Epithelial cell of prostate (primary cell): ENCODE measurements at regions not wholly inside any gene's neighbourhood (a gene's known extent, or its start where the extent isn't known, plus 50 kb on each side); places are given as distances from the start of the nearest gene placed in this dataset.
"Not testable (repeated sequence)": the region's sequence is repeated elsewhere in the genome, so short reads cannot be mapped to it uniquely, and the experiment has no call there.

ENCODE experiments used
- DNase-seq: peaks from one replicate; pipeline ENCODE4 v3.0.0-alpha.2; 2011; ENCODE audit warnings: low read depth, low spot score
- H3K27ac ChIP-seq: fragments of 450-650 bp; 2 replicates; pipeline ENCODE4 v1.5.1; 2017; ENCODE audit warnings: mild to moderate bottlenecking

- DNase-seq: no peak
- no peak overlapping the region for H3K27ac ChIP-seq
Observed at GRCh38 chr2:207427986-207428385, 101.8 kb upstream of the CREB1 start.

GRCh38 chr2:207428573-207428972, 101.2 kb upstream of the CREB1 start:
- no peak for DNase-seq
- H3K27ac ChIP-seq: no peak overlapping the region

GRCh38 chr2:207432453-207432852, 97.3 kb upstream of the CREB1 start:
- H3K27ac ChIP-seq: no peak overlapping the region
- no peak for DNase-seq

- peak; percentile 10 for DNase-seq
- no peak overlapping the region for H3K27ac ChIP-seq
Observed at GRCh38 chr2:207434306-207434705, 95.5 kb upstream of the CREB1 start.

- DNase-seq: no peak
- no peak overlapping the region for H3K27ac ChIP-seq
Observed at GRCh38 chr2:207434899-207435465, 94.8 kb upstream of the CREB1 start.

- no peak overlapping the region for H3K27ac ChIP-seq
- DNase-seq: no peak
Observed at GRCh38 chr2:207437136-207437523, 92.6 kb upstream of the CREB1 start.

GRCh38 chr2:207437524-207438143, 92.1 kb upstream of the CREB1 start:
- no peak overlapping the region for H3K27ac ChIP-seq
- DNase-seq: peak; percentile 29

- DNase-seq: no peak
- H3K27ac ChIP-seq: no peak overlapping the region
Observed at GRCh38 chr2:207438414-207439126, 91.2 kb upstream of the CREB1 start.

GRCh38 chr2:207439881-207440280, 89.9 kb upstream of the CREB1 start:
- H3K27ac ChIP-seq, DNase-seq: not testable (repeated sequence)

GRCh38 chr2:207444756-207445155, 85.0 kb upstream of the CREB1 start:
- no peak for DNase-seq
- H3K27ac ChIP-seq: no peak overlapping the region

- H3K27ac ChIP-seq: no peak overlapping the region
- DNase-seq: no peak
Observed at GRCh38 chr2:207446653-207447052, 83.1 kb upstream of the CREB1 start.

- DNase-seq: no peak
- H3K27ac ChIP-seq: peak overlapping the region; percentile 17
Observed at GRCh38 chr2:207448006-207448405, 81.8 kb upstream of the CREB1 start.

GRCh38 chr2:207449642-207450165, 80.1 kb upstream of the CREB1 start:
- no peak overlapping the region for H3K27ac ChIP-seq
- no peak for DNase-seq

GRCh38 chr2:207450186-207450585, 79.6 kb upstream of the CREB1 start:
- no peak for DNase-seq
- no peak overlapping the region for H3K27ac ChIP-seq

- no peak overlapping the region for H3K27ac ChIP-seq
- no peak for DNase-seq
Observed at GRCh38 chr2:207458582-207458981, 71.2 kb upstream of the CREB1 start.

GRCh38 chr2:207459990-207460757, 69.6 kb upstream of the CREB1 start:
- no peak overlapping the region for H3K27ac ChIP-seq

GRCh38 chr2:207463433-207463832, 66.3 kb upstream of the CREB1 start:
- no peak for DNase-seq
- no peak overlapping the region for H3K27ac ChIP-seq

More at GRCh38 chr2:207459990-207460757, 69.6 kb upstream of the CREB1 start:
- no peak for DNase-seq

GRCh38 chr2:207464007-207464406, 65.8 kb upstream of the CREB1 start:
- H3K27ac ChIP-seq: no peak overlapping the region
- no peak for DNase-seq

GRCh38 chr2:207465894-207466293, 63.9 kb upstream of the CREB1 start:
- H3K27ac ChIP-seq: no peak overlapping the region
- no peak for DNase-seq

GRCh38 chr2:207467716-207468347, 61.9 kb upstream of the CREB1 start:
- H3K27ac ChIP-seq: no peak overlapping the region
- DNase-seq: no peak
